K562 (cell line): ENCODE measurements at regions not wholly inside any gene's neighbourhood (a gene's known extent, or its start where the extent isn't known, plus 50 kb on each side); places are given as distances from the start of the nearest gene placed in this dataset.

Experiments used
- ATAC-seq: fragments of 200-7000 bp; cut with Tn5 transposase; 3 replicates; pipeline ENCODE4 v1.9.1; 2020; ENCODE audit warnings: moderate library complexity
- BruUV-seq: library from RNA; stranded (reverse); fragments of 400-500 nt; replicated peaks from 2 replicates; lab custom pipeline; 2021; lab: Mats Ljungman, UMichigan
- CTCF ChIA-PET: fragments of 300-600 bp; formaldehyde crosslinking; extraction: SDS; loops from one replicate; lab custom pipeline; 2021; ENCODE audit warnings: low intra/inter-chr PET ratio; lab: Yijun Ruan, JAX
- POLR2A ChIA-PET: fragments of 300-600, 350-650 bp; sonication (Branson Sonifier 250); formaldehyde crosslinking; extraction: SDS; loops from one replicate; lab custom pipeline; 2021; ENCODE audit warnings: antibody characterized with exemption, inconsistent platforms; lab: Yijun Ruan, JAX
- DNase-seq, 4 experiments: peaks; one replicate each; pipeline versions ENCODE4 v3.0.0 to v3.0.0-alpha.2; 2011 to 2018; ENCODE audit warnings: low spot score in 3 of 4, mixed read lengths in 3 of 4; ENCODE audit errors: extremely low read depth in 1 of 4
- FAIRE-seq: peaks from 2 replicates; lab custom pipeline; 2011; peaks lifted over from hg19 to GRCh38; lab: Jason Lieb, UNC
- H2AFZ ChIP-seq: 2 replicates; pipeline ENCODE4 v1.6.0; 2011; ENCODE audit warnings: low read depth, low read length, control low read depth, inconsistent platforms
- H3K27ac ChIP-seq: fragments of 200-600 bp; 3 replicates; pipeline ENCODE4 v1.8.0; 2011; ENCODE audit warnings: low read depth, mild to moderate bottlenecking, control low read depth, inconsistent platforms, low read length, moderate library complexity, mixed read lengths; ENCODE audit errors: extremely low read depth
- H3K27me3 ChIP-seq, 2 experiments: fragments of 300-600 bp in 1 of 2; 2 replicates in 1 of 2; 3 replicates in 1 of 2; pipeline versions ENCODE4 v1.6.0 to v1.8.0; 2011; ENCODE audit warnings: inconsistent platforms in 2 of 2, low read length in 2 of 2, mild to moderate bottlenecking in 1 of 2, mixed read lengths in 1 of 2, moderate library complexity in 1 of 2; ENCODE audit not compliant: control insufficient read depth in 2 of 2, insufficient read depth in 2 of 2
- H3K36me3 ChIP-seq: fragments of 300-600 bp; 3 replicates; pipeline ENCODE4 v1.8.0; 2011; ENCODE audit warnings: mild to moderate bottlenecking, low read length, inconsistent platforms; ENCODE audit not compliant: control insufficient read depth, insufficient read depth
- H3K4me1 ChIP-seq, 2 experiments: fragments of 200-600 bp in 1 of 2; replicated peaks in 1 of 2; 2 replicates in 1 of 2; 3 replicates in 1 of 2; pipeline versions ENCODE4 v1.5.1 to v1.8.0; 2011; ENCODE audit warnings: inconsistent platforms in 2 of 2, low read length in 2 of 2, mild to moderate bottlenecking in 1 of 2, mixed read lengths in 1 of 2, moderate library complexity in 1 of 2; ENCODE audit not compliant: control insufficient read depth in 2 of 2, insufficient read depth in 2 of 2
- H3K4me2 ChIP-seq: 2 replicates; pipeline ENCODE4 v1.6.1; 2011; ENCODE audit warnings: low read length, control low read depth, inconsistent platforms, mixed read lengths; ENCODE audit not compliant: insufficient read depth
- H3K4me3 ChIP-seq: fragments of 200-600 bp; sonication (generic), shearing (Covaris generic); 2 replicates; pipeline ENCODE4 v1.5.1; 2016; ENCODE audit warnings: control low read depth, inconsistent platforms
- H3K79me2 ChIP-seq: fragments of 200-600 bp; 3 replicates; pipeline ENCODE4 v1.8.0; 2011; ENCODE audit warnings: low read length, inconsistent platforms; ENCODE audit not compliant: control insufficient read depth, insufficient read depth
- H3K9ac ChIP-seq, 2 experiments: 2 replicates each; pipeline versions ENCODE4 v1.6.0 to v1.6.1; 2011; ENCODE audit warnings: low read depth in 2 of 2, low read length in 2 of 2, control low read depth in 1 of 2, inconsistent platforms in 1 of 2, mild to moderate bottlenecking in 1 of 2, mixed read lengths in 1 of 2; ENCODE audit not compliant: insufficient read depth in 1 of 2
- H3K9me1 ChIP-seq: one replicate; pipeline ENCODE4 v1.6.0; 2011; ENCODE audit warnings: inconsistent platforms, mild to moderate bottlenecking, low read length, moderate library complexity; ENCODE audit not compliant: control insufficient read depth, insufficient read depth
- H3K9me3 ChIP-seq: replicated peaks from 2 replicates; pipeline ENCODE4 v1.5.1; 2011; ENCODE audit warnings: low read depth, low read length, inconsistent platforms; ENCODE audit not compliant: control insufficient read depth, insufficient read depth
- H4K20me1 ChIP-seq: replicated peaks from 2 replicates; pipeline ENCODE4 v1.6.1; 2011; ENCODE audit warnings: low read length, inconsistent platforms, mixed read lengths; ENCODE audit not compliant: control insufficient read depth, insufficient read depth
- CHCHD3 ChIP-seq: fragments of 250-450 bp; sonication (Bioruptor Pico); IDR thresholded peaks from 2 replicates; pipeline ENCODE4 v2.1.2; 2022; ENCODE audit warnings: mild to moderate bottlenecking
- FOXK1 ChIP-seq: sonication (generic); formaldehyde crosslinking; IDR thresholded peaks from 2 replicates; pipeline ENCODE4 v1.8.0; 2022; ENCODE audit warnings: missing genetic modification reagents, mild to moderate bottlenecking, borderline replicate concordance
- HDAC3 ChIP-seq: fragments of 450-650 bp; IDR thresholded peaks from 2 replicates; pipeline ENCODE4 v1.6.1; 2018; ENCODE audit warnings: borderline replicate concordance, mild to moderate bottlenecking, moderate library complexity; ENCODE audit not compliant: partially characterized antibody
- IFI16 ChIP-seq: fragments of 250-450 bp; sonication (Bioruptor Pico); IDR thresholded peaks from 2 replicates; pipeline ENCODE4 v2.1.2; 2022; ENCODE audit warnings: mild to moderate bottlenecking, inconsistent platforms
- NR3C1 ChIP-seq: sonication (generic); formaldehyde crosslinking; IDR thresholded peaks from 2 replicates; pipeline ENCODE4 v1.8.1; 2022; ENCODE audit warnings: missing genetic modification reagents
- POLR2AphosphoS5 ChIP-seq: IDR thresholded peaks from 2 replicates; pipeline ENCODE4 v1.6.1; 2011; ENCODE audit warnings: mild to moderate bottlenecking, low read depth, low read length, moderate library complexity; ENCODE audit not compliant: control insufficient read depth, insufficient read depth
- PRPF4 ChIP-seq: fragments of 200-400 bp; formaldehyde crosslinking; IDR thresholded peaks from one replicate; pipeline ENCODE4 v1.6.1; 2017; ENCODE audit warnings: low read length, low read depth, mild to moderate bottlenecking; ENCODE audit not compliant: insufficient read depth, poor library complexity, severe bottlenecking
- RFX5 ChIP-seq: IDR thresholded peaks from 2 replicates; pipeline ENCODE4 v1.6.1; 2011; ENCODE audit warnings: low read depth, mild to moderate bottlenecking, improper control_type of control experiment, low read length
- RFX7 ChIP-seq: fragments of 250-450 bp; sonication (Bioruptor Pico); IDR thresholded peaks from 2 replicates; pipeline ENCODE4 v1.5.1; 2021; ENCODE audit warnings: mild to moderate bottlenecking
- SMARCE1 ChIP-seq: fragments of 450-650 bp; IDR thresholded peaks from 2 replicates; pipeline ENCODE4 v1.7.1; 2016; ENCODE audit warnings: mild to moderate bottlenecking
- TAF15 ChIP-seq: fragments of 200-400 bp; formaldehyde crosslinking; IDR thresholded peaks from 2 replicates; pipeline ENCODE4 v1.6.1; 2017; ENCODE audit warnings: mild to moderate bottlenecking, low read depth, low read length, moderate library complexity
- ZBTB17 ChIP-seq: fragments of 450-650 bp; formaldehyde crosslinking; IDR thresholded peaks from 2 replicates; pipeline ENCODE4 v1.4.0; 2020; ENCODE audit warnings: mild to moderate bottlenecking
- ZNF41 ChIP-seq: fragments of 250-450 bp; sonication (Bioruptor Pico); conservative IDR thresholded peaks from 2 replicates; pipeline ENCODE4 v1.4.0; 2020; ENCODE audit warnings: mild to moderate bottlenecking
- ZNF445 ChIP-seq: fragments of 250-450 bp; sonication (Bioruptor Pico); IDR thresholded peaks from 2 replicates; pipeline ENCODE4 v1.4.0; 2020; ENCODE audit warnings: low read depth, mild to moderate bottlenecking, moderate library complexity
- WGBS: fragments of 100-300 bp; shearing (Covaris generic); methylation state at CpG from one replicate; pipeline ENCODE4 v1.1.6; 2016; ENCODE audit warnings: low coverage, mixed read lengths; ENCODE audit not compliant: insufficient coverage; ENCODE audit errors: missing lambda C conversion rate; 5-methylcytosine and 5-hydroxymethylcytosine counted together
- in situ Hi-C: fragments of 300-500 bp; cut with MboI; formaldehyde crosslinking; loops from 4 replicates; pipeline ENCODE4 v1.15.0; 2018; ENCODE audit warnings: inconsistent platforms, mixed read lengths
- intact Hi-C: fragments of 100-400 bp; cut with micrococcal nuclease; formaldehyde crosslinking; loops from 2 replicates; pipeline ENCODE4 v1.14.2; 2022
- TF ChIP-seq, protein P1 (sequence below): conservative IDR thresholded peaks from 2 replicates; pipeline ENCODE4 v1.6.1; 2011; ENCODE audit warnings: low read depth, mild to moderate bottlenecking, low read length; ENCODE audit not compliant: control insufficient read depth
- TF ChIP-seq, protein P2 (sequence below): fragments of 250-450 bp; sonication (Bioruptor Pico); IDR thresholded peaks from 2 replicates; pipeline ENCODE4 v1.5.0; 2021
- TF ChIP-seq, protein P3 (sequence below): fragments of 250-450 bp; sonication (Bioruptor Pico); IDR thresholded peaks from 2 replicates; pipeline ENCODE4 v1.4.0; 2020
- TF ChIP-seq, protein P4 (sequence below): fragments of 450-650 bp; IDR thresholded peaks from 2 replicates; pipeline ENCODE4 v1.6.1; 2016; ENCODE audit warnings: borderline replicate concordance

DNA sequence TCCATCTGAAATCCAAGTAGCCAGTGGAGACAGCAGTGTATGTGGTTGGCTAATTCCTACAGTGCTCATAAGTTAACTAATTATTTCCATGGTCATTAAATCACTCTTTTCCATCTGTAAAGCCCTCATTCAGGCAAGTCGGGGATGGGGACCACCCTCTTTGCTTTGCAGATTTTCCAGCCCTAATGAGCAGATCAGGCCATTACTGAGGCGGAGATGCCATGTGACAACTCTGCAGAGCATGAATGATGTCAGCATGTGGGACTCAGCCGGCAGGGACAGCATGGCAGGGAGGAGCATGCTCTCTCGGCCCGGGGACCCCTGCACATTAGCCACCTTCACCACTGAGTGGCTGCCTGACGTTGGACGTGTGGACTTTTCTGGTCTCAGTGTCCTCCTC, 623.3 kb upstream of the CDH4 start:
- H3K27me3 ChIP-seq: no peaks in the 10 kb centered on the region; a peak in 1 of 5 replicates
- H3K9ac ChIP-seq: no peak overlapping the region
- H3K9me3 ChIP-seq: no peaks in the 10 kb centered on the region
- intact Hi-C loops (no loop called here), in situ Hi-C loops (no loop called here)
- 0% methylated on average over 6 of the region's 7 CpGs for WGBS
- H3K4me3 ChIP-seq: no peak overlapping the region
- no peaks in the 10 kb centered on the region for H3K36me3 ChIP-seq
- no peak overlapping the region for H3K27ac ChIP-seq
- H3K79me2 ChIP-seq: no peaks in the 10 kb centered on the region
- POLR2A ChIA-PET: no interaction called here
- FAIRE-seq: no peak
- no peaks in the 10 kb centered on the region for H4K20me1 ChIP-seq
- CTCF ChIA-PET: interaction anchor here (0.6 kb wide), 1 partner anchor 966 kb away, joined by 4 read pairs; no protein-coding TSS in a partner anchor
- H3K4me1 ChIP-seq: no peaks in the 10 kb centered on the region
- TF ChIP-seq ZNF41 (CRISPR knock-in tag) (no peak), SMARCE1 (no peak), POLR2AphosphoS5 (no peak), PRPF4 (no peak), FOXK1 (no peak), HDAC3 (no peak), RFX5 (no peak), ZBTB17 (CRISPR knock-in tag) (no peak), ZNF445 (no peak), IFI16 (CRISPR knock-in tag) (no peak), RFX7 (CRISPR knock-in tag) (no peak), TAF15 (no peak), CHCHD3 (CRISPR knock-in tag) (no peak), NR3C1 (CRISPR knock-in tag) (no peak)
- TF ChIP-seq, protein P1, sequence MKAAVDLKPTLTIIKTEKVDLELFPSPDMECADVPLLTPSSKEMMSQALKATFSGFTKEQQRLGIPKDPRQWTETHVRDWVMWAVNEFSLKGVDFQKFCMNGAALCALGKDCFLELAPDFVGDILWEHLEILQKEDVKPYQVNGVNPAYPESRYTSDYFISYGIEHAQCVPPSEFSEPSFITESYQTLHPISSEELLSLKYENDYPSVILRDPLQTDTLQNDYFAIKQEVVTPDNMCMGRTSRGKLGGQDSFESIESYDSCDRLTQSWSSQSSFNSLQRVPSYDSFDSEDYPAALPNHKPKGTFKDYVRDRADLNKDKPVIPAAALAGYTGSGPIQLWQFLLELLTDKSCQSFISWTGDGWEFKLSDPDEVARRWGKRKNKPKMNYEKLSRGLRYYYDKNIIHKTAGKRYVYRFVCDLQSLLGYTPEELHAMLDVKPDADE: no peak
- TF ChIP-seq, protein P2, sequence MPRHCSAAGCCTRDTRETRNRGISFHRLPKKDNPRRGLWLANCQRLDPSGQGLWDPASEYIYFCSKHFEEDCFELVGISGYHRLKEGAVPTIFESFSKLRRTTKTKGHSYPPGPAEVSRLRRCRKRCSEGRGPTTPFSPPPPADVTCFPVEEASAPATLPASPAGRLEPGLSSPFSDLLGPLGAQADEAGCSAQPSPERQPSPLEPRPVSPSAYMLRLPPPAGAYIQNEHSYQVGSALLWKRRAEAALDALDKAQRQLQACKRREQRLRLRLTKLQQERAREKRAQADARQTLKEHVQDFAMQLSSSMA (CRISPR knock-in tag): no peak
- TF ChIP-seq, protein P3, sequence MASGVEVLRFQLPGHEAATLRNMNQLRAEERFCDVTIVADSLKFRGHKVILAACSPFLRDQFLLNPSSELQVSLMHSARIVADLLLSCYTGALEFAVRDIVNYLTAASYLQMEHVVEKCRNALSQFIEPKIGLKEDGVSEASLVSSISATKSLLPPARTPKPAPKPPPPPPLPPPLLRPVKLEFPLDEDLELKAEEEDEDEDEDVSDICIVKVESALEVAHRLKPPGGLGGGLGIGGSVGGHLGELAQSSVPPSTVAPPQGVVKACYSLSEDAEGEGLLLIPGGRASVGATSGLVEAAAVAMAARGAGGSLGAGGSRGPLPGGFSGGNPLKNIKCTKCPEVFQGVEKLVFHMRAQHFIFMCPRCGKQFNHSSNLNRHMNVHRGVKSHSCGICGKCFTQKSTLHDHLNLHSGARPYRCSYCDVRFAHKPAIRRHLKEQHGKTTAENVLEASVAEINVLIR (CRISPR knock-in tag): no peak
- TF ChIP-seq, protein P4, sequence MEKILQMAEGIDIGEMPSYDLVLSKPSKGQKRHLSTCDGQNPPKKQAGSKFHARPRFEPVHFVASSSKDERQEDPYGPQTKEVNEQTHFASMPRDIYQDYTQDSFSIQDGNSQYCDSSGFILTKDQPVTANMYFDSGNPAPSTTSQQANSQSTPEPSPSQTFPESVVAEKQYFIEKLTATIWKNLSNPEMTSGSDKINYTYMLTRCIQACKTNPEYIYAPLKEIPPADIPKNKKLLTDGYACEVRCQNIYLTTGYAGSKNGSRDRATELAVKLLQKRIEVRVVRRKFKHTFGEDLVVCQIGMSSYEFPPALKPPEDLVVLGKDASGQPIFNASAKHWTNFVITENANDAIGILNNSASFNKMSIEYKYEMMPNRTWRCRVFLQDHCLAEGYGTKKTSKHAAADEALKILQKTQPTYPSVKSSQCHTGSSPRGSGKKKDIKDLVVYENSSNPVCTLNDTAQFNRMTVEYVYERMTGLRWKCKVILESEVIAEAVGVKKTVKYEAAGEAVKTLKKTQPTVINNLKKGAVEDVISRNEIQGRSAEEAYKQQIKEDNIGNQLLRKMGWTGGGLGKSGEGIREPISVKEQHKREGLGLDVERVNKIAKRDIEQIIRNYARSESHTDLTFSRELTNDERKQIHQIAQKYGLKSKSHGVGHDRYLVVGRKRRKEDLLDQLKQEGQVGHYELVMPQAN: no peak
- H3K4me2 ChIP-seq: no peak overlapping the region
- H3K9me1 ChIP-seq: no peaks in the 10 kb centered on the region
- ATAC-seq: no peak
- no peak for DNase-seq
- no peak overlapping the region for H2AFZ ChIP-seq
- BruUV-seq: no TSS peak
